Stromal cell of bone marrow (primary cell): ENCODE measurements at regions not wholly inside any gene's neighbourhood (a gene's known extent, or its start where the extent isn't known, plus 50 kb on each side); places are given as distances from the start of the nearest gene placed in this dataset.

Experiments used
- DNase-seq: peaks from one replicate; pipeline ENCODE4 v3.0.0-alpha.2; 2012; ENCODE audit warnings: low read depth

DNA sequence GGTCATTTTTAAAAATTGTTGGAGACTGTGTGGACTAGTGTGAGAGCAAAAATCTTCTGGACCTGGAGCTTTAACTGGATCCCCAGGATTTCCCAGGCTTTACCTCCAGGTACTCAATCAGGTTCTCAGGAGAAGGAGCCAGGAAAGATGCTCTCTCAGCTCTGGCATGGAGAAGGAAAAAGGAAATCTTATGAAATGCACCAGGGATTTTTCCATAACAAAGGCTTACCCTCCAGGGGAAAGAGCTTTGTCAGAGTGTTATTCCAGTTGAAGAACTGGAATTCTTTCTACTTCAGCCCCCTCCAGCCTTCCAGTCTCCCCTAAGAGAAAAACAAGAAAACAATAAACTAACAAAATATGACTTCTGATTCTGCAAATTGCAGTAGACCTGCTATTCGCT lies 436.7 kb upstream of the ANKRD30A start:
- no peak for DNase-seq

DNA sequence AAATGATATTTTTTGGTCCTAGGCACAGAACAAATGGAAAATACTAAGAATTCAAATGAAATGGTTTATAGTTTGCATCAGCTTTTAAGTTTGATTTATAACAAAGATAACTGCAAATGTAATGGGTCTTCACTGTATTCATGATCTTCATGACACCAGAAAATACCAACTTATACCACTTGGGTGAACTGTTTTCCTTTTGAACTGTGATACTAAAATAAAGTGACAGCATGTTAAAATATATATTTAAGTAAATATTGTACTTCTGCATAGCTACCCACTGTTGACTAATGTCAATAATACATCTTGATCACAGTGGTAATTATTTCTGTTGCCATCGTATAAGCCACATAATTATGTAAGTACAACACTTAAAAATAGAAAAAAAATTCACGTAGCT lies 442.0 kb upstream of the ANKRD30A start:
- no peak for DNase-seq

DNA sequence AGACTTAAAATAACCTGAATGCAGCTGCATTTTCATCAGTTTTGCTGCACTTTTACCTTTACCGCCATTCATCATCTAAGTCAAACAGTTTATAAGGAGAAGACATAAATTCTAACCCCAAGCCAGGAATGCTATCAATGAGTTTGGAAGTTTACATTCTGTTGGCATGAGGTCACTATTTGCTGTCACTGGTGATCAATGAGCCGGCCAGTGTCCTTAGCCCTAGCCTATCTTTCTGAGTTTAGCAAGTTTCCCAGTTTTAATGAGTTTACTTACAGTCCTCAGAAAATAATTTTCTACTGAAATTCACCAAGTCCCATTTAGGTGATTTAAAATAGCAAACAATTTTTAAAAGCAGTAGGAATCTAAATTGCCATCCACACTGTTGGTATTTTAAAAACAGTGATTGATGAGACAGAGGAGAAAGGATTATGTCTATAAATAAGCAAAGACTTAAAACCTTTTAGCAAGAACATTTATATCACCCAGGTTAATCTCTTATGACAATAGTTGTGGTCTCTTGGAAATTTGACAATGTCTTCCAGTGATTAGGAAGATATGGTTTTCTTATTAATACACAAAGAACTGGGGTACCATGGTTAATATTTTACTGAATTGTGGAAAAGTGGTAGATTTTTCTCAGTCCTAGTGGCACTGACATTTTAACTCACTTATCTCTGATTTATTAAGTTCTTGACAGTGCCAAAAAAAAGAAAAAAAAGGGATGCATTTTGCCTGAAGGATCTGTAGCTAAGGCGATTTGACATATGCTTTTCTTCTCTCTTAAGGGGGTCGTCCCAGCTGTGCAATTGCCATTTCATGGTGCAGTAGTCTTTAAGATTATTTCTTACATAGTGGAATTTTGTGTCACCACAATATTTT lies 443.4 kb upstream of the ANKRD30A start:
- no peak for DNase-seq

- DNase-seq, result no peak
Measured at GRCh38 chr10:36679554-36679953, 445.8 kb upstream of the ANKRD30A start.

DNA sequence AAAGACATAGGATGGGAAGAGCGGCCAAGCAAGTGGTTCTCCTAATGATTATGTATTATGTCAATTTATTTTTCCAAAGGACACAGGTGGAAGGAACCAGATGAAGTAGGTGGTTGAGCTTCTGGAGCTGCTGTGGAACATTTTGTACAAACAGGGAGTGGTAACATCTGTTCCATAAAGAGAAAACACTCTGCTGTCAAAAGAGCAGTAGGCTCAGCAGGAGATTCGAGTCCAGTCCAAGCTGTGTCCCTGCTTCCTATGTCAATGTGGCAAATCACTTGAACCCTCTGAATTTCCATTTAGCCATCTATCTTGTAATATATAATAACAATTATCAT lies 448.0 kb upstream of the ANKRD30A start:
- DNase-seq, result no peak

DNA sequence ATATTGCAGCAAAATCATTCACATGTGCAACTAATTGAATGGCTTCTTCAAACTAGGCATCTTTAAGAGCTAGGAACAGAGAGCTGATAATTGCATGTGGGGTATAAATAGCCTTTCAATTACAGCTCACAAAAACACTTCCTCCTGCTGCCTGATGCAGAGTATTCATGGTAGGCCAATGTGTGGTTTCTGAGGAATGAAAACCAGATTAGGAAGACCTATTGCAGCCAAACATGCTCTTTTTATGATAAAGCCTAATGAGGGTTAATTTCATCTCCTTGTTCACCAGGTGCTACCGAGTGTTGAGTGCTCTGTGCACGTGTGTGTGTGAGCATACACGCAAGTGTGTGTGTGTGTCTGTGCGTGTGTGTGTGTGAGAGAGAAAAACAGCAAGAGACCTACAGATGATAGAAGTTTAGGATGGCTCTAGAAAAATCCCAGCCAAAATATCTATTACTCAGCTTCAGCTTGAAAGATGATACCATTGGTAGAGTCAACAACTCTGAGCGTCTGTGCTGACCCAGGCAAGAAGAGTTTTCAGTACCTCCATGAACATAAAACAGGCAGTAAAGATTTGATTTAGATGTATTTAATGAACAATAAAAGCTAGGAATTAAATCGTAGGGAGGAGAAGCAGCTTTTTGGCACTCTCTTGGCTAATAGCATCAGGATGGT lies 448.5 kb upstream of the ANKRD30A start:
- peak; percentile 40 for DNase-seq

GRCh38 chr10:36676321-36676720 lies 449.1 kb upstream of the ANKRD30A start:
- DNase-seq, result no peak

GRCh38 chr10:36675458-36675880 lies 449.9 kb upstream of the ANKRD30A start:
- DNase-seq, result peak; percentile 76

DNA sequence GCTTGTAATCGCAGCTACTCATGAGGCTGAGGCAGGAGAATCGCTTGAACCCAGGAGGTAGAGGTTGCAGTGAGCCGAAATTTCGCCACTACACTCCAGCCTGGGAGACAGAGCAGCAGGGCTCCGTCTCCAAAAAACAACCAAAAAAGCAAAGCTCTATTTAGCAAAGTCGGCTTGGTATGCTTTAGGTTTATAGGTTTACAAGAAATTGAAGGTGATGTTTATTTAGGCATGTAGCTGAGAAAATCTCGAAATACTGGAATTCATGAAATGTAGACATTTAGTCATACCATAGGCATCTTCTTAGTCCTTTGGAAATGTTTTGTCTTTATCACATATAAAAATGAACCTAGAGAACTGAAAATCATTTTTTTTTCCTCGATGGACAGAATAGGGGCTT lies 453.8 kb upstream of the ANKRD30A start:
- DNase-seq, result no peak

- DNase-seq, result peak; percentile 45
Measured at GRCh38 chr10:36670621-36671402, 454.6 kb upstream of the ANKRD30A start.

GRCh38 chr10:36669615-36670352 lies 455.6 kb upstream of the ANKRD30A start:
- no peak for DNase-seq

DNA sequence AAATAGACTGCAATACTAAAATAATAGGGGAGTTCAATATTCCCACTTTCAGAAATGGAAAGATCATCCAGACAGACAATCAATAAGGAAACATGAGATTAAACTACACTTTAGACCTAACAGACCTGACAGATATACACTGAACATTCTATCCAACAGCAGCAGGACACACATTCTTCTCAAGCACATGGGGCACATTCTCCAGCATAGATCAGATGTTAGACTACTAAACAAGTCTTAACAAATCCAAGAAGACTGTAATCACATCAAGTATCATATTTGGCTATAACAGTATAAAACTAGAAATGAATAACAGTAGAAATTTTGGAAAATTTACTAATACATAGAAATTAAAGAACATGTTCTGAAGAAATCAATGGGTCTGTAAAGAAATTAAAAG lies 458.9 kb upstream of the ANKRD30A start:
- no peak for DNase-seq

- DNase-seq, result no peak
Measured at GRCh38 chr10:36662571-36662970, 462.8 kb upstream of the ANKRD30A start.

- no peak for DNase-seq
Measured at GRCh38 chr10:36650274-36650673, 475.1 kb upstream of the ANKRD30A start.

DNA sequence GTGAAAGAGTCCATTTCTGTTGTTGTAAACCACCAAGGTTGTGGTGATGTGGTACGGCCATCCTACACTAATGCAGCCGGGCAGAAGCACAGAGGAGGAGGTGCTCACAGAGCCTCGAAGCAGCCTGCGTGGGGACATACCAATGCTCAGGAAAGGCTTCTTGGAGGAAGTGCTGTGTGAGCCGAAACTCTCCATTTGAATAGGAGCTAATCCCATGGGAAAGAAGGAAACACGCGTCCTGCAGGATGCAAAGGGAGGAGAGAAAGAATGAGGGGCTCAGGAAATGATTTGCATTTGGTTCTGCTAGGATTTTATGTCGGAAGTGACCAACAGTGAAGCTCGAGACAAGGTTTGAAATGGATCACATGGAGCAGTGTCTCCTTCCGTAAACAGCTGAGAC lies 477.9 kb upstream of the ANKRD30A start:
- DNase-seq, result no peak

DNA sequence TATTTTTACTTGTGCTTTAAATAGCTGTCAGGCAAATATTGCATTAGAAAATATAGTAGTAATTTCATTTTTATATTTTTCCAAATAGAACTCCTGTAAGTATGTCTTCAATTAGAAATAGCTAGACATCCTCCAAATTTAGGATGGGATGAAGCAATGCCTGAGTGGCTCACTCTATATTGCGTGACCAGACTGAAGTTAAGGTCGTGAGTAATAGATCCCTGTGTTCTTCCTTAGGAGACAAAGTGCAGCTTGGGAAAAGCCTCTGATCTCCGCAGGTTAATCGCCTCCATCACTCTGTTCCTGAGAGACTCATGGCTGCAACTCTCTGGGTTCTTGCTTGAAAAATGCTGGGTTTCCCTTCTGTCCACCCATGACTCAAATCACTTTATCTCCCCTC lies 484.8 kb upstream of the ANKRD30A start:
- no peak for DNase-seq

DNA sequence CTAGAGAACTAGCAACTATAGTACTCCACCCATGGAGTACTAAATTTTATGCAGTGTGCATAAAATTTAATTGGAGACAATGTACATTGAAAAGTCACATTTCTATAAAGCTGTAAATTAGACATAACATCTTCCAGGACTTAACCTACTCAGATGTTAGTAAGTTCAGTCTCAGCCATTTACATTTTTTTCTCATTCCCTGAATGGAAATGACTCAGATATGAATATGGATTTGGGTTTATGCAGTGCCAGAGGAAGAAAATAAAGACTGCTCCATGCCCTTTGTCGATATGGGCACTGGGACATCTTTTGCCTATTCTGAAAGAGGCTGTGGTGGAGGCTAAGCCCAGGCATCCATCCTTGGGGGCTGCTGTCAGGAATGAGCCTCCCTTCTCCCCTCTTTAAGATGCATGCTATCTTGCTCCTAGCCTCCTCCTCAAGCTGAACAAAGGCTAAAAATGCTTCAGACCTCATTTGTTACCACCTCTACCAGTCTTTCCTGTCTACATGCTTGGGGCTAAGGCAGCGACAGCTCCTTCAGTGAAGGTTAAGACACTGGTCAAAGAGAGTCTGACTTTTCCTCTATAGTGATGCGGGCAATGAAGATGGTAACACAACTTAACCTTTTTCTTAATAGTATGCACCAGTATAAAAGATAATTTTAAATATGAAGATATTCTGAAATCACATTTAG lies 486.8 kb upstream of the ANKRD30A start:
- no peak for DNase-seq

- DNase-seq, result no peak
Measured at GRCh38 chr10:36636879-36637278, 488.5 kb upstream of the ANKRD30A start.

- DNase-seq, result no peak
Measured at GRCh38 chr10:36636285-36636839, 489.0 kb upstream of the ANKRD30A start.

DNA sequence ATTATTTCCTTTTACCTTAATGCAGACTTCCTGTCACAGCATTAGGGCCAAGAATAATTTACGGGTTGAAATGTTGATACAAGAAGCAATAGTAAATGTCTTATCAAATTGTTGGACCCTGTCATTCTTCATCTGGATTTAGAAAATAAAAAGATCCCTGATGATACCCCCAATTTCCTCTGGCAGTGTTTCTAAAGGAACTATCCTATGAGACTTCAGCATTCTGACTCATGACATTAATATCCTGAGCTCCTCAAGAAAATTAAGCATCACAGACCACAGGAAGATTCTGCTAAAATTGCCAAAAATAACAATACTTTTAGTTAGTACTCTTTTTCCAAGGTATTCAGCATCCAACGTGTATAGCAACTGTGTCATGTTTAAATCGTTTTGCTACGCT lies 490.5 kb upstream of the ANKRD30A start:
- peak; percentile 11 for DNase-seq

DNA sequence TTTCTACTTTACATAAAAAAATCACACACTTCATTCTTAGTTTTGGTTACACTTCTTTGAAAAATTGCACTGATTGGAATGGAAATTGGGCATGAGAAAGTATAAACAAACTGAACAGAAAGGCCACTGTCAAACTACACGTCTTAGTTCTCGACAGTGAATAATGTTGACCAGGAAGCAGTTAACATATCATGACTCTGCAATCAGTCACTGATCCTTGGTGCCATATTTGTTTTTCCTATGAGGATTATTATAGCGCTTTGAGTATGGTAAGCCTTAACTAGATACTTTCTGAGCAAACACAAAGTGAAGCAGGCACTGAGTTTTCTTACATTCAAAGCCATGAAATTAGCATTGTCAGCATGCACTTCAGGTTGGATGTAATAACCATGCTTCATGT lies 495.1 kb upstream of the ANKRD30A start:
- no peak for DNase-seq
